Naive B cell (primary cell): ENCODE measurements at regions not wholly inside any gene's neighbourhood (a gene's known extent, or its start where the extent isn't known, plus 50 kb on each side); places are given as distances from the start of the nearest gene placed in this dataset.

Experiments
- ATAC-seq, 2 donors: fragments of 150-1000 bp; cut with Tn5 transposase; 2 replicates each; pipeline ENCODE4 v1.10.0; 2021; ENCODE audit warnings: low read depth in 2 of 2, mild to moderate bottlenecking in 2 of 2, moderate library complexity in 2 of 2
- DNase-seq: peaks from one replicate; pipeline ENCODE4 v3.0.0; 2022
- H3K27ac Mint-ChIP-seq, 6 donors: one replicate each; pipeline ENCODE4 v1.8.0; 2020 to 2022; ENCODE audit warnings: mild to moderate bottlenecking in 6 of 6, mixed read lengths in 6 of 6, moderate library complexity in 5 of 6, inconsistent platforms in 2 of 6
- H3K27me3 Mint-ChIP-seq, 3 donors: one replicate each; pipeline ENCODE4 v1.8.0; 2021 to 2022; ENCODE audit warnings: mixed read lengths in 3 of 3, mild to moderate bottlenecking in 1 of 3
- H3K36me3 Mint-ChIP-seq, 2 donors: one replicate each; pipeline ENCODE4 v1.8.0; 2020 to 2022; ENCODE audit warnings: mixed read lengths in 2 of 2, inconsistent platforms in 1 of 2, mild to moderate bottlenecking in 1 of 2
- H3K4me1 Mint-ChIP-seq, 3 donors: one replicate each; pipeline ENCODE4 v1.8.0; 2020 to 2022; ENCODE audit warnings: mixed read lengths in 3 of 3, inconsistent platforms in 1 of 3, mild to moderate bottlenecking in 1 of 3, moderate library complexity in 1 of 3
- H3K4me3 Mint-ChIP-seq, 8 donors: one replicate each; pipeline ENCODE4 v1.8.0; 2020 to 2022; ENCODE audit warnings: mild to moderate bottlenecking in 8 of 8, mixed read lengths in 8 of 8, moderate library complexity in 8 of 8, inconsistent platforms in 2 of 8
- H3K9me3 Mint-ChIP-seq, 7 donors: one replicate each; pipeline ENCODE4 v1.8.0; 2020 to 2022; ENCODE audit warnings: mixed read lengths in 7 of 7, mild to moderate bottlenecking in 5 of 7, inconsistent platforms in 2 of 7, moderate library complexity in 1 of 7

DNA sequence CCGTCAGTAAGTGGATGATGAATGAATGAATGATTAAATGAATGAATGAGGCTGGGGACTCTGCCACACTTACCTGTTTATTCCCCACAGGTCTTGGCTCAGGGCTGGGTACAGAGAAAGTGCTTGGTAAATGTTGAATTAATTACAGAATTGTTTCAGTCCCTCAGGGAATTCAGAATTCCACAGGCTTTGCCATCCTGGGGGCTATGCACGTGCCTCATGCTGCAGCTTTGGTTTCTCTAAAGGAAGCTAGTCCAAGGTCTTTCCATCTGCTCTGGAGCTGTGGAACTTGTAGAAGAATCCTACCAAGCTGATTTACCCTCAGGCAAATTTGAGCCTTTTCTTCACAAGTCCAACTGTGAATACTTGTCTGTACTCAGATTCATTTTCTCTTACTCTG, 376.8 kb upstream of the AJAP1 start:
- Mint-ChIP-seq H3K27ac (no peak overlapping the region), H3K36me3 (peaks cover 0 to 24% of the 10 kb centered on the region in 2 donors), H3K4me1 (no peaks in the 10 kb centered on the region), H3K9me3 (peaks cover 4 to 38% (median 25%) of the 10 kb centered on the region in 7 donors), H3K4me3 (no peak overlapping the region), H3K27me3 (peaks cover 20 to 31% (median 29%) of the 10 kb centered on the region in 3 donors)
- ATAC-seq (no peak), DNase-seq (no peak)

GRCh38 chr1:4284976-4285375, 369.4 kb upstream of the AJAP1 start:
- Mint-ChIP-seq H3K4me1 (no peaks in the 10 kb centered on the region), H3K36me3 (peaks cover 0 to 4% of the 10 kb centered on the region in 2 donors), H3K27me3 (peaks cover 9 to 24% (median 14%) of the 10 kb centered on the region in 3 donors), H3K4me3 (no peak overlapping the region), H3K27ac (no peak overlapping the region), H3K9me3 (peaks cover 4 to 36% (median 20%) of the 10 kb centered on the region in 7 donors)
- no peak for ATAC-seq
- no peak for DNase-seq

- Mint-ChIP-seq H3K9me3 (peaks cover 6 to 40% (median 20%) of the 10 kb centered on the region in 7 donors), H3K36me3 (peaks cover 4 to 18% of the 10 kb centered on the region in 2 donors), H3K4me1 (no peaks in the 10 kb centered on the region), H3K27me3 (peaks cover 17 to 25% (median 20%) of the 10 kb centered on the region in 3 donors), H3K27ac (no peak overlapping the region), H3K4me3 (no peak overlapping the region)
- DNase-seq: no peak
- no peak for ATAC-seq
Measured at GRCh38 chr1:4292861-4293260, 361.5 kb upstream of the AJAP1 start.

GRCh38 chr1:4298361-4299083, 355.9 kb upstream of the AJAP1 start:
- H3K27me3 Mint-ChIP-seq: peaks cover 10 to 28% (median 22%) of the 10 kb centered on the region in 3 donors
- ATAC-seq (no peak), DNase-seq (no peak)
- no peak overlapping the region for H3K27ac Mint-ChIP-seq
- peaks cover 0 to 1% (median 0%) of the 10 kb centered on the region in 3 donors for H3K4me1 Mint-ChIP-seq
- H3K36me3 Mint-ChIP-seq: peaks cover 0 to 30% of the 10 kb centered on the region in 2 donors
- H3K9me3 Mint-ChIP-seq: peaks cover 0 to 25% (median 15%) of the 10 kb centered on the region in 7 donors
- H3K4me3 Mint-ChIP-seq: no peak overlapping the region

DNA sequence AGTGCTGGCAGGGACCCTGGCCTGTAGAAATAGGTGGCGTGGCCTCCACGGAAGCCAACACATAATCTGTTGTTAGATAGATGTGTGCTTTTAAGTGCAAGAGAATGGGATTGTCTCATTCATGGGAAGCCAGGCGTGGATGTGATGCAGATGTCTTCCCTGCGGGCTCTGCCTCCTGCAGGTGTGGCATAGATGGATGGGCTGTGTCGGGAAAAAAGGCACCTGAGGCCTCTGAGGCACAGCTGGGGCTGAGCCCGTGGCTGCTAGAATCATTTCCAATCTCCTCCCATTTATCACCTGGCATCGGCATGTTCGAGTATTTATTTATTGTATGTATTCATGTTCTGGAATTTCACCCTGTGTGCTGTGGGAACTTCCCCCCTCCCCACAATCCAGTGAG, 353.4 kb upstream of the AJAP1 start:
- peaks cover 0 to 4% (median 0%) of the 10 kb centered on the region in 3 donors for H3K4me1 Mint-ChIP-seq
- H3K27ac Mint-ChIP-seq: no peak overlapping the region
- no peak overlapping the region for H3K4me3 Mint-ChIP-seq
- H3K36me3 Mint-ChIP-seq: peaks cover 0 to 30% of the 10 kb centered on the region in 2 donors
- ATAC-seq (no peak), DNase-seq (no peak)
- H3K27me3 Mint-ChIP-seq: peaks cover 5 to 27% (median 20%) of the 10 kb centered on the region in 3 donors
- peaks cover 0 to 27% (median 15%) of the 10 kb centered on the region in 7 donors for H3K9me3 Mint-ChIP-seq

DNA sequence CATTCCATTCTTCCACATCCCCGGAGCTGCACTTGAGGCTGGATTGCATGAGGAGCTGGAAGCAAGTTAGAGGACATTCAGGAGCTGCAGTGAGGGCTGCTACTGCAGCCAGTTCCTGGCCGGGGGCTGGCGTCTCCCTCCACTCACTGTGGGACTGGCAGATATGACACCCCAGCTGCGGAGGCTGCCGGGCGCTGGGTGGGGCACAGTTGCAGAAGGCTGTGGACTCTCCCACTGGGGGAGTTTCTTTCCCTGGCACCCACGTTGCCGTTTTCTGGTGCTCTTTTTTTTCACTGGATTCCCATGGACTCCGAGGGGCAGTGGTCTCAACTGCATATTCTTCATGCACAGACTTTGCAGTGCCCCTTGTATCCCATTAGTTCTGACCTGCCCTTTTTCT, 351.1 kb upstream of the AJAP1 start:
- no peak overlapping the region for H3K4me3 Mint-ChIP-seq
- peaks cover 3 to 16% (median 6%) of the 10 kb centered on the region in 7 donors for H3K9me3 Mint-ChIP-seq
- DNase-seq (no peak), ATAC-seq (no peak)
- no peak overlapping the region for H3K27ac Mint-ChIP-seq
- peaks cover 0 to 4% (median 0%) of the 10 kb centered on the region in 3 donors for H3K4me1 Mint-ChIP-seq
- peaks cover 0 to 15% (median 5%) of the 10 kb centered on the region in 3 donors for H3K27me3 Mint-ChIP-seq
- H3K36me3 Mint-ChIP-seq: peaks cover 0 to 16% of the 10 kb centered on the region in 2 donors

GRCh38 chr1:4305526-4306301, 348.7 kb upstream of the AJAP1 start:
- no peak for DNase-seq
- H3K9me3 Mint-ChIP-seq: peaks cover 3 to 16% (median 6%) of the 10 kb centered on the region in 7 donors

GRCh38 chr1:4306559-4307467, 347.6 kb upstream of the AJAP1 start:
- Mint-ChIP-seq H3K36me3 (peaks cover 0 to 16% of the 10 kb centered on the region in 2 donors), H3K27ac (no peak overlapping the region), H3K9me3 (peaks cover 3 to 16% (median 6%) of the 10 kb centered on the region in 7 donors), H3K4me3 (no peak overlapping the region), H3K27me3 (peaks cover 0 to 9% (median 6%) of the 10 kb centered on the region in 3 donors), H3K4me1 (peaks cover 2 to 4% (median 3%) of the 10 kb centered on the region in 3 donors)
- DNase-seq: no peak
- no peak for ATAC-seq

More at GRCh38 chr1:4305526-4306301, 348.7 kb upstream of the AJAP1 start:
- Mint-ChIP-seq H3K4me1 (peaks cover 2 to 4% (median 3%) of the 10 kb centered on the region in 3 donors), H3K27me3 (peaks cover 0 to 6% (median 6%) of the 10 kb centered on the region in 3 donors), H3K36me3 (peaks cover 0 to 16% of the 10 kb centered on the region in 2 donors), H3K27ac (peak overlapping the region in 1 of 6 donors; percentile 53), H3K4me3 (no peak overlapping the region)
- no peak for ATAC-seq

DNA sequence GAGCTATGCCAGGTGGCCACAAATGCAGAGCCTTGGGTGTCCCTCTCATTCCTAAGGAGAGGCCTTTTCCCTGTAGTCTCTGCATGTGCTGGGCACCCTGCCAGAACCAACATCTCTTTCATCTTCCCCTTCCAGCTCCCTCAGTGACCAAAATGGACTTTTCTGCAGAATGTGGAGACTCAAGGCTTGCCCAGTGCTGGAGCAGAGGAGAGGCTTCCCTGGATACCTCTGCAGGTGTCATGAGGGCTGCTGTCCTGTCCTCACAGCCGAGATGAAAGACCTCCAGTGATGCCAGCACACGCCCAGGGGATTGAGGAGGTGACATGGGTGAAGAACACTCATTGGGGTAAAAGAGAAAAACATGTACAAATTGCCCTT, 347.0 kb upstream of the AJAP1 start:
- peaks cover 0 to 14% of the 10 kb centered on the region in 2 donors for H3K36me3 Mint-ChIP-seq
- DNase-seq (no peak), ATAC-seq (no peak)
- peaks cover 3 to 16% (median 8%) of the 10 kb centered on the region in 7 donors for H3K9me3 Mint-ChIP-seq
- H3K4me1 Mint-ChIP-seq: peaks cover 2 to 4% (median 3%) of the 10 kb centered on the region in 3 donors
- no peak overlapping the region for H3K27ac Mint-ChIP-seq
- H3K4me3 Mint-ChIP-seq: no peak overlapping the region
- peaks cover 0 to 11% (median 6%) of the 10 kb centered on the region in 3 donors for H3K27me3 Mint-ChIP-seq

GRCh38 chr1:4307911-4308545, 346.4 kb upstream of the AJAP1 start:
- DNase-seq: no peak
- H3K4me3 Mint-ChIP-seq: peak overlapping the region in 1 of 8 donors; percentile 60
- no peak for ATAC-seq
- H3K4me1 Mint-ChIP-seq: peaks cover 2 to 4% (median 3%) of the 10 kb centered on the region in 3 donors
- peaks cover 0 to 9% of the 10 kb centered on the region in 2 donors for H3K36me3 Mint-ChIP-seq
- peaks cover 3 to 10% (median 7%) of the 10 kb centered on the region in 7 donors for H3K9me3 Mint-ChIP-seq
- peaks cover 0 to 11% (median 6%) of the 10 kb centered on the region in 3 donors for H3K27me3 Mint-ChIP-seq
- H3K27ac Mint-ChIP-seq: no peak overlapping the region

GRCh38 chr1:4308806-4309205, 345.6 kb upstream of the AJAP1 start:
- ATAC-seq (no peak), DNase-seq (no peak)
- H3K27ac Mint-ChIP-seq: no peak overlapping the region
- H3K4me1 Mint-ChIP-seq: peaks cover 0 to 3% (median 2%) of the 10 kb centered on the region in 3 donors
- peaks cover 7 to 16% (median 12%) of the 10 kb centered on the region in 7 donors for H3K9me3 Mint-ChIP-seq
- peaks cover 0 to 11% (median 6%) of the 10 kb centered on the region in 3 donors for H3K27me3 Mint-ChIP-seq
- H3K4me3 Mint-ChIP-seq: no peak overlapping the region
- peaks cover 0 to under 1% of the 10 kb centered on the region in 2 donors for H3K36me3 Mint-ChIP-seq

- DNase-seq (no peak), ATAC-seq (no peak)
- Mint-ChIP-seq H3K4me3 (peak overlapping the region in 1 of 8 donors; percentile 26), H3K4me1 (peaks cover 0 to 3% (median 2%) of the 10 kb centered on the region in 3 donors), H3K27ac (no peak overlapping the region), H3K9me3 (peaks cover 8 to 24% (median 16%) of the 10 kb centered on the region in 7 donors), H3K27me3 (peaks cover 0 to 11% (median 4%) of the 10 kb centered on the region in 3 donors), H3K36me3 (peaks cover 3 to 4% of the 10 kb centered on the region in 2 donors)
Measured at GRCh38 chr1:4309676-4310320, 344.6 kb upstream of the AJAP1 start.
